ENCODE measurements at regions not wholly inside any gene's neighbourhood (a gene's known extent, or its start where the extent isn't known, plus 50 kb on each side); places are given as distances from the start of the nearest gene placed in this dataset.

DNA sequence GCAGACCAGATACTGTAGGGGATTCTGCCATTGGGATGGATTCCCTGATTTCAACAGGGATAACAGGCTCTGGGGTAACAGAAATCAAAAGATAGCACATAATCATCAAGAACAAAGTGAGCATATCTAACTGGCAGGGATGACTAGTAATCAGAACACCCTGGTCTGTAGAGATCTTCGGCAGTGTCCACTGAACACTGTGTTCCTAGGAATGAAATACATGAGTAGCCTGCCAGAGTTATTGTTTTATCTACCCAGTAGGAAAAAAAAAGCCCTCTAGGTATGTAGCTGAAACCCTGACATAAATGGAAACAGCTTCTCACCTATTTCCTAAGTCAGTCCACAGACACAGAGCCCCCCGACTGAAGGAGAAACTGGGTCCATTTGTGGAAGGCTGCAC lies 340.3 kb upstream of the ZNF385D start:
- Histone ChIP-seq H3K36me3 (no peaks in the 10 kb centered on the region), H3K4me3 (no peak overlapping the region), H3K27me3 (no peaks in the 10 kb centered on the region), H3K4me1 (no peaks in the 10 kb centered on the region), H3K9me3 (no peaks in the 10 kb centered on the region), H3K27ac (no peak overlapping the region)
- TF ChIP-seq, protein P1, sequence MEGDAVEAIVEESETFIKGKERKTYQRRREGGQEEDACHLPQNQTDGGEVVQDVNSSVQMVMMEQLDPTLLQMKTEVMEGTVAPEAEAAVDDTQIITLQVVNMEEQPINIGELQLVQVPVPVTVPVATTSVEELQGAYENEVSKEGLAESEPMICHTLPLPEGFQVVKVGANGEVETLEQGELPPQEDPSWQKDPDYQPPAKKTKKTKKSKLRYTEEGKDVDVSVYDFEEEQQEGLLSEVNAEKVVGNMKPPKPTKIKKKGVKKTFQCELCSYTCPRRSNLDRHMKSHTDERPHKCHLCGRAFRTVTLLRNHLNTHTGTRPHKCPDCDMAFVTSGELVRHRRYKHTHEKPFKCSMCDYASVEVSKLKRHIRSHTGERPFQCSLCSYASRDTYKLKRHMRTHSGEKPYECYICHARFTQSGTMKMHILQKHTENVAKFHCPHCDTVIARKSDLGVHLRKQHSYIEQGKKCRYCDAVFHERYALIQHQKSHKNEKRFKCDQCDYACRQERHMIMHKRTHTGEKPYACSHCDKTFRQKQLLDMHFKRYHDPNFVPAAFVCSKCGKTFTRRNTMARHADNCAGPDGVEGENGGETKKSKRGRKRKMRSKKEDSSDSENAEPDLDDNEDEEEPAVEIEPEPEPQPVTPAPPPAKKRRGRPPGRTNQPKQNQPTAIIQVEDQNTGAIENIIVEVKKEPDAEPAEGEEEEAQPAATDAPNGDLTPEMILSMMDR (IDR thresholded peaks at IDR 0.05) = no peak
- DNase-seq (ENCODE audit: low spot score) = no peak

GRCh38 chr3:22098021-22098420 lies 347.0 kb upstream of the ZNF385D start:
- Histone ChIP-seq H3K27me3 (no peaks in the 10 kb centered on the region), H3K4me3 (no peak overlapping the region), H3K36me3 (no peaks in the 10 kb centered on the region), H3K4me1 (no peaks in the 10 kb centered on the region), H3K9me3 (no peaks in the 10 kb centered on the region), H3K27ac (no peak overlapping the region)
- DNase-seq (ENCODE audit: low spot score) = no peak
- TF ChIP-seq, protein P1 (IDR thresholded peaks at IDR 0.05) = no peak

- H3K4me1 ChIP-seq = no peaks in the 10 kb centered on the region
- H3K36me3 ChIP-seq = no peaks in the 10 kb centered on the region
- TF ChIP-seq, protein P1 (IDR thresholded peaks at IDR 0.05) = no peak
- H3K27me3 ChIP-seq = no peaks in the 10 kb centered on the region
- H3K4me3 ChIP-seq = no peak overlapping the region
- no peak overlapping the region for H3K27ac ChIP-seq
- H3K9me3 ChIP-seq = no peaks in the 10 kb centered on the region
- DNase-seq (ENCODE audit: low spot score) = no peak
Observed at GRCh38 chr3:22101351-22101750, 350.3 kb upstream of the ZNF385D start.

- no peak for DNase-seq (ENCODE audit: low spot score)
- no peaks in the 10 kb centered on the region for H3K9me3 ChIP-seq
- no peak overlapping the region for H3K4me3 ChIP-seq
- TF ChIP-seq, protein P1 (IDR thresholded peaks at IDR 0.05) = no peak
- no peak overlapping the region for H3K27ac ChIP-seq
- no peaks in the 10 kb centered on the region for H3K27me3 ChIP-seq
- H3K36me3 ChIP-seq = no peaks in the 10 kb centered on the region
- no peaks in the 10 kb centered on the region for H3K4me1 ChIP-seq
Observed at GRCh38 chr3:22101811-22102210, 350.8 kb upstream of the ZNF385D start.

DNA sequence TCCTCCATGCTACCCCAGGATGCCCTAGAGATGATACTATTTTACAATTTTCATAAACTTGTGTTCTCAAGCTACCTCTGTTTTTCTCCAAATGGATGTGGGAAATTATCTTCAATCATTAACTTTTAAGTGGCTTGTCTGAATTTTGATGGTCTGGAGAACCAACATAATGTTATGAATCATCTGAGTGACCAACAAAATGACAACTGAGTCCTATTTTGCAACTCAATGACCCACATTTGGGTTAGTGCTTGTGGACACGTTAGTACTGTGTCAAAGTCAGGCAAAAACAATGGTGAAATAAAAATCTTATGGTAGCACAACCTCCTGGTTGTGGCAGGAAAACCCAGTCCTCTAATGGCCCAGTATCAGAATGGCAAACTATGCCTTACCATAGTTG lies 352.4 kb upstream of the ZNF385D start:
- H3K27ac ChIP-seq = no peak overlapping the region
- H3K4me1 ChIP-seq = no peaks in the 10 kb centered on the region
- no peaks in the 10 kb centered on the region for H3K9me3 ChIP-seq
- no peaks in the 10 kb centered on the region for H3K36me3 ChIP-seq
- no peak overlapping the region for H3K4me3 ChIP-seq
- H3K27me3 ChIP-seq = no peaks in the 10 kb centered on the region
- DNase-seq (ENCODE audit: low spot score) = no peak
- TF ChIP-seq, protein P1 (IDR thresholded peaks at IDR 0.05) = no peak

- TF ChIP-seq, protein P1 (IDR thresholded peaks at IDR 0.05) = no peak
Observed at GRCh38 chr3:22106213-22106896, 355.3 kb upstream of the ZNF385D start.

More at GRCh38 chr3:22106213-22106896, 355.3 kb upstream of the ZNF385D start:
- no peaks in the 10 kb centered on the region for H3K9me3 ChIP-seq
- no peaks in the 10 kb centered on the region for H3K36me3 ChIP-seq
- H3K27ac ChIP-seq = no peak overlapping the region
- H3K4me1 ChIP-seq = no peaks in the 10 kb centered on the region
- H3K4me3 ChIP-seq = no peak overlapping the region
- DNase-seq (ENCODE audit: low spot score) = no peak
- H3K27me3 ChIP-seq = no peaks in the 10 kb centered on the region
